ENCODE measurements at regions not wholly inside any gene's neighbourhood (a gene's known extent, or its start where the extent isn't known, plus 50 kb on each side); places are given as distances from the start of the nearest gene placed in this dataset.
A peak's percentile ranks its signal among the peaks of the same experiment; 100 is the strongest.
"Not testable (repeated sequence)": the region's sequence is repeated elsewhere in the genome, so short reads cannot be mapped to it uniquely, and the experiment has no call there.

DNA sequence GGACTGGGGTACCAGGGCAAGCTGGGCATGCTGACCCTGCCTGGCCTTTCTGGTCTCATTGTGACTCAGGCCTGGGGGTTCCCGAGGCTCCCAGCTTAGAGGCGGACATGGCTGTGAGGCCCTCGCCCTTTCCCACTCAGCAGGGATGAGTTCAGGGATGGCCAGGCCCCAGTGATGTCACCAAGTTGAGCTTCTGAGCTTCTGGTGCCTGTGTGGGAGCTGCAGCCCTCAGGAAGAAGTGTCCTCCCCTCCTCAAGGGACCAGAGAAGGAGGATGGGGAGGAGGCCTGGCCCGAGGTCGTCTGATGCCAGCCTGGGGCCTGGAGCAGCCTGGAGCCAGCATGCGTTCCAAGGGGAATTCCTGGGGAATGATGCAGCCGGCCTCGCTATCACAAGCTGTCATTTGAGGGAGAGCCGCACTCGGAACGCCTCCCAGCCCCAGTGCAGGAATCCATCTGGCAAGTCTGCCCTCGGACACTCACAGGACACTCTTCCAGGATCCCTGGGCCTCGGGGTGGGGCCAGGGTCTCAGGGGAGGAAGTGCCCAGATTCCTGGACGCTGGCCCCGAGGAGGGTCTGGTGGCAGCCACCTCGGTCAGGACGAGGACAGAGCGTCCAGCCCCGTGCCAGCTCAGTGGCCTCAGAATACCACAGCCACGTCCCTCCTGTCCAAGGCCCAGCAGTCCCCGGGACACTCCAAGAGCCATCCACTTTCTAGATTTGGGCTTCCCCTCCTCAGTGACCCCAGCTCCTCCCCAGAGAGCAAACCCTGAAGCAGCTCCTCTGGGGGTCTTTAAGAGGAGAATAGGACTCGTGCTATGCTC is 61.2 kb upstream of the GPC1 start:
- peak; percentile 79 for DNase-seq (ENCODE audit: low read depth)

- DNase-seq (ENCODE audit: low read depth): no peak
Measured at GRCh38 chr2:240375024-240375645, 60.3 kb upstream of the GPC1 start.

GRCh38 chr2:240376739-240377138 is 58.7 kb upstream of the GPC1 start:
- no peak for DNase-seq (ENCODE audit: low read depth)

- DNase-seq (ENCODE audit: low read depth): no peak
Measured at GRCh38 chr2:240377366-240377765, 58.1 kb upstream of the GPC1 start.

DNA sequence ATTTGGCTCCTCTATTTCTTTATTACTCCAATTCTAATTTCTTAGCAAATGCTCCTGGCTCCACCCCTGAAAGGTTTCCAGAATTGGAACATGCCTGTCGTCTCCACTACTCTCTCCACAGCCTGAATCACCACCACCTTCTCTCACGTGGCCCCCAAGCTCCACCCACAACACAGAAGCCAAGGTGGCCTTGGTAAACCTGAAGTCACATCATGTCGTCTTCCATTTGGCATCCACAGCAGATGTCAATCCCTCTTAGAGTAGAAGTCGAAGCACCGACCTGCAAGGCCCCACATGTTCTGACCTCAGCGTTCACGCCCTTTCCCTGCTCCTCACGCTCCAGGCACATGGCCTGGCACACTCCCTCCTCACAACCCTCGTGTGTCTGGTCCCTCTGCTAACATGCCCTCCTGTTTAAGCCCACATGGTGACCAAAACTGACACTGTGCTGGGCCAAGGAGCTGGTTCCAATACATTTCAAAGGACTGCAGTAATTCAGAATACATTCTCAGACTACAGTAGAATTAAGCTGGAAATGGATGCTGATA is 56.3 kb upstream of the GPC1 start:
- DNase-seq (ENCODE audit: low read depth): no peak

- no peak for DNase-seq (ENCODE audit: low read depth)
Measured at GRCh38 chr2:240383099-240383758, 52.2 kb upstream of the GPC1 start.

DNA sequence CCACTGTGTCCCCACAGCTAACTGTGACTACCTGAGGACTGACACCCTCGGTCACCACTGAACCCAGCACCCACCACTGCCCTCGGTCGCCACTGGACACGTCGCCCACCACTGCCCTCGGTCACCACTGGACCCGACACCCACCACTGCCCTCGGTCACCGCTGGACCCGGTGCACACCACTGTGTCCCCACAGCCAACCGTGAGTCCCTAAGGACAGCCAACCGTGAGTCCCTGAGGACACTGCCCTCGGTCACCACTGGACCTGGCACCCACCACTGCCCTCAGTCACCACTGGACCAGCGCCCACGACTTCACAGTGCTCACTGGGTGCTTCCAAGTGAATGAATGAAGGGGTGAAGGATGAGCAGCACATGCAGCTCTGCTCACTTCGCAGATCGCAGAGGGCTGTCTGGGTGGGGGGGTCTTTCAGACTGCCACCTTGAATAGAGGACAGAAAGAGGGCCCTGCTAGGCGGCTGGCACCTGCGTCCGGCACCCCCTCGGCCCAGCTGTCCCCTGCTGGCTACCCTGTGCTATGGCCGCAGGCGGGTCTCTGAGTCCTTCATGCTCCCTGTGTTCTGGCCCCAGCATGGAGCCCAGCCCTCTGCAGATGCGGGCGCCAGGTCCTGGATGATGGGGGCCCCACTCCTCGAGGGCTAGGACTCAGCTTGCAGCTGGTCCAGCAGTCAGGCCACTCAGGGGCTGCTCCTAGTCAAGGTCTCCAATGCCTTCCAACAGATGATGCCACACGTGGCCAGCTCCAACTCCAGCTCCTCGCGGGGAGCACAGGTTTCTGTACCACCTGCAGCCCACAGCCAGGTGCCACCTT is 51.4 kb upstream of the GPC1 start:
- DNase-seq (ENCODE audit: low read depth): no peak

DNA sequence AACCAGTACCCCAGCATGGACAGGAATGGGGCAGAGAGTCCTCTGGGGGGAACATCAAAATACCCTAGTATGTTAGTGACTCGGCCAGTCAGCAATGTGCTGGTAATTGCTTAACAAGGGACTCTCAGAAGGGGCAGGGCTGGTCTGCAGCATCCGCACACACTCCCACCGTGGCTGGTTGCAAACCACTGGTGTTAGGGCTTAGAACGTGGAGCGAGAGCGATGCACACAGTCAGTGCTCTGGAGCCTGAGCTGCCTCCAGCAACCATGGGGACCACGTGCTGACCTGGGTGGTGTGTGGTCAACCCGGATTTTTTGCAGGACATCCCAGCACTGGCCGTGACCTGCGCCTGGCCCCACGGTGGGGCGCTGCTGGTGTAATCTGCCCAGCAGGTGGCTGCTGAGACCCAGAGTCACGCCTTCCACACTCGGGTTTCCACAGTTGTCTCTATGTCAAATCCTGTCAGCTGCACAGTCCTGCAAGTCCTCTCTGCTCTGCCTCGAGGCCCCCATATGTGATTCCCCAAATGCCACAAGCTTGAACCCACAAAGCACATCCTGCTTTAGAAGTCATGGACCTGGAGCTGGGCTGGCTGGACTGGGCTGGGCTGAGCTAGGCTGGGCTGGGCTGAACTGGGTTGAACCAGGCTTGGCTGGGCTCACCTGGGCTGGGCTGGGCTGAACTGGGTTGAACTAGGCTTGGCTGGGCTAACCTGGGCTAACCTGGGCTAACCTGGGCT is 50.6 kb upstream of the GPC1 start:
- no peak for DNase-seq (ENCODE audit: low read depth)

DNA sequence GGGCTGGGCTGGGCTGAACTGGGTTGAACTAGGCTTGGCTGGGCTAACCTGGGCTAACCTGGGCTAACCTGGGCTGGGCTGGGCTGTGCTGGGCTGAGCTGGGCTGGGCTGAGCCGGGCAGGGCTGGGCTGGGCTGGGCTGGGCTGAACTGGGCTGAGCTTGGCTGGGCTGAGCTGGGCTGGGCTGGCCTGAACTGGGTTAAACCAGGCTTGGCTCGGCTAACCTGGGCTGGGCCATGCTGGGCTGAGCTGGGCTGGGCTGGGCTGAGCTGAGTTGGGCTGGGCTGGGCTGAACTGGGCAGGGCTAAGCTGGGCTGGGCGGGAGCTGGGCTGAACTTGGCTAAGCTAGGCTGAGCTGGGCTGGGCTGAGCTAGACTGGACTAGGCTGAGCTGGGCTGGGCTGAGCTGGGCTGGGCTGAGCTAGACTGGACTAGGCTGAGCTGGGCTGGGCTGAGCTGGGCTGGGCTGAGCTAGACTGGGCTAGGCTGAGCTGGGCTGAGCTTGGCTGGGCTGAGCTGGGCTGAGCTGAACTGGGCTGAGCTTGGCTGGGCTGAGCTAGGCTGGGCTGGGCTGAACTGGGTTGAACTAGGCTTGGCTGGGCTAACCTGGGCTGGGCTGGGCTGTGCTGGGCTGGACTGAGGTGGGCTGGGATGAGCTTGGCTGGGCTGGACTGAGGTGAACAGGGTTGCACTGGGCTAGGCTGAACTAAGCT is 49.9 kb upstream of the GPC1 start:
- not testable (repeated sequence) for DNase-seq (ENCODE audit: low read depth)
